ENCODE measurements at regions not wholly inside any gene's neighbourhood (a gene's known extent, or its start where the extent isn't known, plus 50 kb on each side); places are given as distances from the start of the nearest gene placed in this dataset.

GRCh38 chr7:35313575-35313974, 59.7 kb upstream of the TBX20 start:
- TF ChIP-seq POLR2AphosphoS5 (IDR thresholded peaks at IDR 0.05) (no peak), EZH2 (IDR thresholded peaks at IDR 0.05; ENCODE audit: borderline replicate concordance, insufficient read depth, low read length, poor library complexity, severe bottlenecking) (no peak), TAF1 (IDR thresholded peaks at IDR 0.05; ENCODE audit: low read depth) (no peak), SMC3 (conservative IDR thresholded peaks at IDR 0.05; ENCODE audit: poor library complexity) (no peak), RAD21 (conservative IDR thresholded peaks at IDR 0.05) (no peak)
- no peaks in the 10 kb centered on the region for H3K27me3 ChIP-seq (ENCODE audit: insufficient read depth, low read depth, low read length)
- no peaks in the 10 kb centered on the region for H3K9me2 ChIP-seq (ENCODE audit: insufficient read depth, low read length)
- H2AFZ ChIP-seq (ENCODE audit: low read depth, low read length) = no peak overlapping the region
- no peaks in the 10 kb centered on the region for H3K79me2 ChIP-seq (replicated peaks; ENCODE audit: insufficient read depth, low read length)
- no peak overlapping the region for H3K4me2 ChIP-seq (ENCODE audit: low read length)
- no peak overlapping the region for H3K4me3 ChIP-seq (ENCODE audit: low read length)
- H3K27ac ChIP-seq (ENCODE audit: low read length) = no peak overlapping the region
- peaks cover 4% of the 10 kb centered on the region for H3K9me3 ChIP-seq (ENCODE audit: low read length)
- no peaks in the 10 kb centered on the region for H3K36me3 ChIP-seq (ENCODE audit: insufficient read depth, low read length)
- no peaks in the 10 kb centered on the region for H4K20me1 ChIP-seq (ENCODE audit: insufficient read depth)
- no peak overlapping the region for H3K9ac ChIP-seq (ENCODE audit: low read length)
- H3F3A ChIP-seq (ENCODE audit: insufficient read depth, low read length, poor library complexity, severe bottlenecking) = no peaks in the 10 kb centered on the region
